Ishikawa (cell line): ENCODE measurements at regions not wholly inside any gene's neighbourhood (a gene's known extent, or its start where the extent isn't known, plus 50 kb on each side); places are given as distances from the start of the nearest gene placed in this dataset.

Experiments used
- CEBPB ChIP-seq: IDR thresholded peaks from 2 replicates; pipeline ENCODE4 v1.6.1; 2012
- CREB1 ChIP-seq: IDR thresholded peaks from 2 replicates; pipeline ENCODE4 v1.6.1; 2012; ENCODE audit warnings: low read depth
- EGR1 ChIP-seq: IDR thresholded peaks from 2 replicates; pipeline ENCODE4 v1.6.1; 2012
- EP300 ChIP-seq: IDR thresholded peaks from 2 replicates; pipeline ENCODE4 v1.6.1; 2012; ENCODE audit warnings: borderline replicate concordance
- FOXM1 ChIP-seq: IDR thresholded peaks from 2 replicates; pipeline ENCODE4 v1.6.1; 2012; ENCODE audit warnings: low read depth, borderline replicate concordance
- NFIC ChIP-seq: IDR thresholded peaks from 2 replicates; pipeline ENCODE4 v1.6.1; 2012
- RAD21 ChIP-seq: IDR thresholded peaks from 2 replicates; pipeline ENCODE4 v1.6.1; 2012; ENCODE audit warnings: low read depth
- REST ChIP-seq: IDR thresholded peaks from 2 replicates; pipeline ENCODE4 v1.6.1; 2012; ENCODE audit warnings: low read depth, mild to moderate bottlenecking
- TAF1 ChIP-seq: IDR thresholded peaks from 2 replicates; pipeline ENCODE4 v1.6.1; 2012; ENCODE audit warnings: low read depth, mild to moderate bottlenecking
- TCF12 ChIP-seq: IDR thresholded peaks from 2 replicates; pipeline ENCODE4 v1.6.1; 2012; ENCODE audit warnings: low read depth
- TEAD4 ChIP-seq: IDR thresholded peaks from 2 replicates; pipeline ENCODE4 v1.6.1; 2012
- YY1 ChIP-seq: IDR thresholded peaks from 2 replicates; pipeline ENCODE4 v1.6.1; 2012; ENCODE audit warnings: low read depth
- ZBTB7A ChIP-seq: IDR thresholded peaks from 2 replicates; pipeline ENCODE4 v1.6.1; 2012; ENCODE audit warnings: low read depth
- TF ChIP-seq, protein P1 (sequence below): IDR thresholded peaks from 2 replicates; pipeline ENCODE4 v1.6.1; 2012
- TF ChIP-seq, protein P2 (sequence below): IDR thresholded peaks from 2 replicates; pipeline ENCODE4 v1.6.1; 2012

DNA sequence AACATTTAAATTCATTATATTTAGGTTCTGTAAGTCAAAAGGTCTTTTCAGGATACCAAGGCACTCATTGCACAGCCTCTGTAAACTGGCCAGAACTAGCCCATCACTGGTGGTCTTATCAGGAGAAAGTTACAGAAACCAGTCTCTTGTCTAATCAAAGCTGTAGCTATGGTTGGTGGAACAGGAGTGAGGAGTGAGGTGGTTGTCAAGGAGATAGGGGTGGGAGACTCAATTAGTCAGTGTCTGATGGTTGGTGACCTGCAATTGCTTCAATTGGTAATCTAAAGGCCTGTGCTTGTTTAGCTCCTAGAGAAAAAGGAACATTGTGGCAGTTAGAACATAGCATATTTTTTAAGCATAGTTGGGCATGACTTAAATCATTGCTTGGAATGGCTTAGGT lies 458.6 kb upstream of the CDH2 start:
- TF ChIP-seq ZBTB7A (no peak), TCF12 (no peak), TAF1 (no peak), YY1 (no peak), FOXM1 (no peak), CREB1 (no peak), RAD21 (no peak), NFIC (no peak), TEAD4 (no peak), CEBPB (no peak), EP300 (no peak), EGR1 (no peak), REST (no peak)
- TF ChIP-seq, protein P1, sequence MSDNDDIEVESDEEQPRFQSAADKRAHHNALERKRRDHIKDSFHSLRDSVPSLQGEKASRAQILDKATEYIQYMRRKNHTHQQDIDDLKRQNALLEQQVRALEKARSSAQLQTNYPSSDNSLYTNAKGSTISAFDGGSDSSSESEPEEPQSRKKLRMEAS, result no peak
- TF ChIP-seq, protein P2, sequence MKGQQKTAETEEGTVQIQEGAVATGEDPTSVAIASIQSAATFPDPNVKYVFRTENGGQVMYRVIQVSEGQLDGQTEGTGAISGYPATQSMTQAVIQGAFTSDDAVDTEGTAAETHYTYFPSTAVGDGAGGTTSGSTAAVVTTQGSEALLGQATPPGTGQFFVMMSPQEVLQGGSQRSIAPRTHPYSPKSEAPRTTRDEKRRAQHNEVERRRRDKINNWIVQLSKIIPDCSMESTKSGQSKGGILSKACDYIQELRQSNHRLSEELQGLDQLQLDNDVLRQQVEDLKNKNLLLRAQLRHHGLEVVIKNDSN, result no peak

DNA sequence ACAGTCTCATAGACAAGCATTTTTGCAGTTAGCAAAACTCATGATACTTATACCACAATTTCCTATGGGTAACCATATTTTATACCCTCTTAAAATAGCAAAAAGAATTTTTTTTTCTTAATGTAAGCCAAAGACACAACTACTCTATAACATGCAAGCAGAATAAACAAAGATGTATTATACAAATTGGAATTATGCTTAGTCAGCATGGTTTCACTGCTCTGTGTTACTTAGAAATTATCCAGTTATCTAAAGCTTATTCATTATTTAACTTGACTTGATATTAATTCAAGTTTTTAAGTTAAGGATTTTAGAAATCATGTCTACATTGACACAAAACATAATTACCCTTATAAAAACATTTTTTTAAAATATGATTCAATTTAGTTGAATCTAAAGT lies 449.8 kb upstream of the CDH2 start:
- TF ChIP-seq TEAD4, result no peak
- no peak for TF ChIP-seq REST
- TF ChIP-seq, protein P2, result no peak
- TF ChIP-seq TAF1, result no peak
- no peak for TF ChIP-seq FOXM1
- TF ChIP-seq EP300, result no peak
- TF ChIP-seq CEBPB, result no peak
- no peak for TF ChIP-seq CREB1
- no peak for TF ChIP-seq NFIC
- TF ChIP-seq YY1, result no peak

DNA sequence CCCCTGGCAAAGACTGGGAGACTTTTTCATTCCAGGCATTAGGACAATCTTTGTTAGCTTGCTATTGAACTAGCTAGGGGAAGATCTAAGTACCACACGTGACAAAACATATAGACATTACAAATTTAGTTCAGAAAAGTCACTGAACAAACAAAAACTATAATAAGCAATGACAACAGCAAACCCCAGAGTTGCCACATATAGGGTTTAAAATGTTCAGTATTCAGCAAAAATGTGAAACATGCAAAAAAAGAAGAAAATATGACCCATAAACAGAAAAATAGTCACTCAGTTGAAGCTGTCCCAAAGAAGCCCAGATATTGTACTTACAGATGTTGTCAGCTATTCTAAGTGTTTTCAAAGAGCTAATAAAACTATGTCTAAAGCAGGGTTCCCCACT lies 431.1 kb upstream of the CDH2 start:
- no peak for TF ChIP-seq EGR1
- TF ChIP-seq ZBTB7A, result no peak
- TF ChIP-seq, protein P1, result no peak
- TF ChIP-seq EP300, result no peak
- TF ChIP-seq, protein P2, result no peak
- TF ChIP-seq NFIC, result no peak
- no peak for TF ChIP-seq TEAD4
- TF ChIP-seq CREB1, result no peak
- no peak for TF ChIP-seq YY1
- TF ChIP-seq RAD21, result no peak
- TF ChIP-seq REST, result no peak
- TF ChIP-seq TAF1, result no peak
- TF ChIP-seq TCF12, result no peak
- TF ChIP-seq FOXM1, result no peak
- TF ChIP-seq CEBPB, result no peak

- TF ChIP-seq, protein P2, result no peak
- TF ChIP-seq TEAD4 (no peak), TAF1 (no peak), TCF12 (no peak), RAD21 (no peak), YY1 (no peak), EGR1 (no peak), REST (no peak), CEBPB (no peak), CREB1 (no peak), FOXM1 (no peak), NFIC (no peak), ZBTB7A (no peak), EP300 (no peak)
- TF ChIP-seq, protein P1, result no peak
Measured at GRCh38 chr18:28606686-28607085, 429.8 kb upstream of the CDH2 start.
